Esophagus (tissue), 2 donors: ENCODE measurements at regions not wholly inside any gene's neighbourhood (a gene's known extent, or its start where the extent isn't known, plus 50 kb on each side); places are given as distances from the start of the nearest gene placed in this dataset.

Experiments used
- H3K27ac ChIP-seq, 2 donors: one replicate each; pipeline ENCODE4 v1.5.1; 2013; ENCODE audit warnings: low read depth in 2 of 2, mild to moderate bottlenecking in 2 of 2, inconsistent platforms in 1 of 2, low read length in 1 of 2, moderate library complexity in 1 of 2
- H3K27me3 ChIP-seq, 2 donors: one replicate each; pipeline ENCODE4 v1.6.1; 2013; ENCODE audit warnings: low read length in 2 of 2, control low read depth in 1 of 2, mild to moderate bottlenecking in 1 of 2; ENCODE audit not compliant: insufficient read depth in 2 of 2, control insufficient read depth in 1 of 2
- H3K36me3 ChIP-seq, 2 donors: one replicate each; pipeline ENCODE4 v1.6.1; 2013; ENCODE audit warnings: low read length in 1 of 2; ENCODE audit not compliant: control insufficient read depth in 2 of 2, insufficient read depth in 2 of 2
- H3K4me1 ChIP-seq, 2 donors: one replicate each; pipeline ENCODE4 v1.6.1; 2013; ENCODE audit warnings: low read length in 1 of 2; ENCODE audit not compliant: control insufficient read depth in 2 of 2, insufficient read depth in 2 of 2
- H3K4me3 ChIP-seq, 2 donors: one replicate each; pipeline ENCODE4 v1.5.1; 2013; ENCODE audit warnings: low read length in 2 of 2, mild to moderate bottlenecking in 2 of 2, low read depth in 1 of 2, moderate library complexity in 1 of 2
- H3K9me3 ChIP-seq, 2 donors: one replicate each; pipeline ENCODE4 v1.6.1; 2013; ENCODE audit warnings: mild to moderate bottlenecking in 2 of 2, low read depth in 1 of 2, low read length in 1 of 2, moderate library complexity in 1 of 2; ENCODE audit not compliant: control insufficient read depth in 2 of 2, insufficient read depth in 1 of 2
- WGBS, 2 donors: extraction: QIAGEN DNeasy Blood & Tissue Kit; methylation state at CpG; one replicate each; pipeline ENCODE4 v1.1.7; 2013; 5-methylcytosine and 5-hydroxymethylcytosine counted together
- donor health status: healthy with polysubstance abuse.
- donor health status: Bipolar disorder and iron deficiency.

DNA sequence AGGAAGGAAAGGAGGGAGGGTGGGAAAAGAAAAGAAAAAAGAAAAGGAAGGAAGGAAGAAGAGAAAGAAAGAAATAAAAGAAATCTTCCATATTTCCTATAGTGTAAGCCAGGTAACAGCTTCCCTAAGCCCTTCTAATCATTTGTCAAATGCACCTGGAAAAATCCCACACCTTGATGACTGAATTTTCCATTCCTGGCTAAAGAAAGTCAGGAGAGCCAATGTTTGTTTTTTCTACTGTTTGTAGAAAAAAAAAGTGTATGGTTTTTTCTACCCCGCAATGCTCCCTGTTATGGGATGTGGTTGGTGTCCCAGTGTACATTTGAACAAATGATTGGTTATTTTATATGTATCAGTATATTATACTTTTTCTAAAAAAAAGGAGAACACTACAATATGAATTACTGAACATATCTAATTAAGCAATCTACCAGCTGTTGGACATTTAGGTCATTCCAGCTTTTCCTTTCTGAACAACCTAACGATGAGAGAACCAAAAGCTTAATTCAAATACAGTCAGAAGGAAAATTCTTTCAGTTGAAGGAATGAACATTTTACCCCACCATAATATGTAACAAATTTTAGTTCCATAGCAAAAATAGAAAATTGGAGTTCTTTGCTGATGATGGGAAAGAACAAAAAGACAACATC lies 355.0 kb downstream of the SETD4 start:
- H3K9me3 ChIP-seq, result no peaks in the 10 kb centered on the region
- H3K4me1 ChIP-seq, result no peaks in the 10 kb centered on the region
- no peak overlapping the region for H3K27ac ChIP-seq
- H3K27me3 ChIP-seq, result no peaks in the 10 kb centered on the region
- WGBS, 2 donors, result 87 to 92% methylated on average over 2 of the region's 2 CpGs
- H3K4me3 ChIP-seq, result no peak overlapping the region
- no peaks in the 10 kb centered on the region for H3K36me3 ChIP-seq

DNA sequence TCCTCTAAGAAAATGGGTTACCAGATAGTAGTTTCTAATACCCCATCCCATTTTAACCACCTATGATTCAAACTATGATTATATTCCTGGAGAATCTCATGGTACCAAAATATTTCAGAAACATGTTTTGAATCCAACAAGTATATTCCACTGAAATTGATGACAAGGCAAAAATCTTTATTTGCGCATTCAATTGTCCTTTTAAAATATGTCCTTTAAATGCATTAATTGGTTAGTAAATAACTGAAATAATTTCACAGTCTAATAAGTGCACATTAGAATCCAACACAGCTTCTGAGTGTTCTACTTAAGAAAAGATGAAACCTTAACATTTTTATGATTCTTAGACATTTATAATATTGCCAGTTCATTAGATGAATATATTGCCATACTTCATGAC lies 356.6 kb downstream of the SETD4 start:
- Histone ChIP-seq H3K9me3 (no peaks in the 10 kb centered on the region), H3K4me3 (no peak overlapping the region), H3K27me3 (no peaks in the 10 kb centered on the region), H3K4me1 (no peaks in the 10 kb centered on the region), H3K36me3 (no peaks in the 10 kb centered on the region), H3K27ac (no peak overlapping the region)
- 96 to 98% methylated on average over 1 of the region's 1 CpG for WGBS, 2 donors

DNA sequence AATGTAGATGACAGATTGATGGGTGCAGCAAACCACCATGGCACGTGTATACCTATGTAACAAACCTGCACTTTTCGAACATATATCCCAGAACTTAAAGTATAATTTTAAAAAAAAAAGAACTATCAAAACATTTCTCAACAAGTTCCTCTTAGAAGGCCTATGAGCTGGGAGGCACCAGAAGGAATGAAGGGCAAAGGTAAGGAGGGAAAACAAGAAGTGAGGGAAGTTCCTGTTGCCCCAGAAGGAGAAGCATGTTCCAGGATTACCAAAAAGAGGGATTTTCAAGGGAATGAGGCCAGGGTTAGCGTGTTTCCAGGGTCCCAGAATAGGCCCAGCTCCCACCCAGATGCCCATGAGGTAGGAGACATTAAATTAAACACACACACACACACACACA lies 361.0 kb downstream of the SETD4 start:
- 88 to 90% methylated on average over 3 of the region's 3 CpGs for WGBS, 2 donors
- Histone ChIP-seq H3K36me3 (no peaks in the 10 kb centered on the region), H3K27ac (no peak overlapping the region), H3K4me1 (no peaks in the 10 kb centered on the region), H3K9me3 (no peaks in the 10 kb centered on the region), H3K27me3 (no peaks in the 10 kb centered on the region), H3K4me3 (no peak overlapping the region)

DNA sequence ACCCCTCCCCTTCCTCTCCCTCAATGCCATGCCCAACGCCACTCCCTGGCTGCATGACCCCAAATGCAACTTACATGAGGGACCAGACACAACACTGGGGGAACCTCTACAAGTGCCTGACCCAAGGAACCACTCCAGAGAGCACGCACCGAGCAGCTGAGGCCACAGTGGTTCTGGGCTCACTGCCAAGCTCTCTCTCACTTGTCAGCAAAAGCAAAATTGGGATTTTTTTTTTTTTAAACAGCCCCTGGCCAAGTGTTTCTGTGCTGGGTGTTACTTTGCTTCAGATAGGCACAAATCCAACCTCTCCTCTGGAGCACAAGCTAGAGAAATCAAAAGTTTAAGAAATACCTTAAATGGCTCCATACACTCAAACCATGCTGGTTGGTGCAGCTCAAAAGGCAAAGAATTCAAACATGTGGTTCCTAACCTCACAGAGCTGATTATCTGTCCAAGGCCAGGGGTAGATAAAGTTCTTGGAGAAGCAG lies 363.0 kb downstream of the SETD4 start:
- Histone ChIP-seq H3K27me3 (no peaks in the 10 kb centered on the region), H3K27ac (no peak overlapping the region), H3K36me3 (no peaks in the 10 kb centered on the region), H3K4me3 (no peak overlapping the region), H3K4me1 (no peaks in the 10 kb centered on the region), H3K9me3 (no peaks in the 10 kb centered on the region)
- 12 to 14% methylated on average over 3 of the region's 3 CpGs for WGBS, 2 donors

DNA sequence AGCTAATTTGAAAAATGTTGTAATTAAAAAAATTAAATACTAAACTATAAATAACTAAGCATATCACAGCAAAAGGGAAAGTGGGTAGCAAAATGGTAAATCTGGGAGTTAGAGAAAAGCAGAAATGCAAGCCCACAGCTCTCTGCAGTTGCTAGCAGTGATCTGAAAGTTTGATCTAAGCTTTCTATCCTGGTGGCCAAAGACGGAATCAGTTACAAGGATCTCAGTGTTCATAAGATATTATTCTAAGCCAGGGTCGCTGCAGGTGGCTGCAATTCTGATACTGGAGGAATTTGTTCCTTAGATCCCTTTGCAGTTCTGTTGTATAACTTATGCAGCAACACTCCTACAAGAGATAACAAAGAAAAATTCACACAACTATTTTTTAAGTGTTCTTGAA lies 363.7 kb downstream of the SETD4 start:
- Histone ChIP-seq H3K9me3 (no peaks in the 10 kb centered on the region), H3K27me3 (no peaks in the 10 kb centered on the region), H3K36me3 (no peaks in the 10 kb centered on the region), H3K27ac (no peak overlapping the region), H3K4me3 (no peak overlapping the region), H3K4me1 (no peaks in the 10 kb centered on the region)
- 61 to 69% methylated on average over 2 of the region's 2 CpGs for WGBS, 2 donors

DNA sequence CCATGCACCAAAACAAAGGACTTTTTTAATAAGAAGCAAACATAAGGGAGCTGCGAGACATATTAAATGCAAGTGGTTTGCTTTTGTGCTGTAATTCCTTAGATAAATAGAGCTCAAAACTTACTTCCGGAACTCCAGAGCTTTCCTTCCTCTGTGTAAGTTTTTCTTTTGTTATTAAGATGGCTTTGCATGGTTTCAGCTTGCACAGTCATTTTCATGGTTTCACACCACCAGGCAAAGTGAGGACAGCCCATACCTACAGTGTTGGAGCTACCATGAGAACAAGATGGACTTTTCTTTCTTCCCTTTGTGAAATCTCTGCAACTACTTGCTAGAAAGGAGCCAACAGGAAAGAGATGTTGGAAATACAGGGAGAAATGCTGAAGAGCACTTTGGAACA lies 368.0 kb downstream of the SETD4 start:
- no peaks in the 10 kb centered on the region for H3K4me1 ChIP-seq
- WGBS, 2 donors, result 74 to 79% methylated on average over 2 of the region's 2 CpGs
- no peak overlapping the region for H3K4me3 ChIP-seq
- H3K36me3 ChIP-seq, result no peaks in the 10 kb centered on the region
- H3K27me3 ChIP-seq, result no peaks in the 10 kb centered on the region
- H3K27ac ChIP-seq, result no peak overlapping the region
- H3K9me3 ChIP-seq, result no peaks in the 10 kb centered on the region

DNA sequence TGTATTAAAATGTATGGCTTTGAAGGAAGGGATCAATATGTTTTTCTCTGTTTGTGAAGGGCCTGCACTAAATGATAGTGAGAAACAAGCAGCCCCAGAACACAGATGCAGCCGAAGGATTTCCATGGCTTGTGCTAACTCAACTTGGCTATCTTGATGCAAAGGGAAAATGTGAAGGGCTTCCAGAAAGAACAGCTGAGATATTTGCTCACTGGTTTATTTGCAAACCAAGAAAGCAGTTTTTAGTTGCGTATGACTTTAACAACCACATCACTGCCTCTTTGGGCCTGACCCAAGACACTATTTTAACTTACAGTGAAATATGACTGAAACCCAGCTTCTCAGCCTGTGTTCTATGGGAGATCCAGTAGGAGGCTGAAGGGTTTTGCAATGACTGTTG lies 369.9 kb downstream of the SETD4 start:
- Histone ChIP-seq H3K4me3 (no peak overlapping the region), H3K36me3 (no peaks in the 10 kb centered on the region), H3K27me3 (no peaks in the 10 kb centered on the region), H3K27ac (no peak overlapping the region), H3K9me3 (no peaks in the 10 kb centered on the region), H3K4me1 (no peaks in the 10 kb centered on the region)
- 80 to 82% methylated on average over 2 of the region's 2 CpGs for WGBS, 2 donors

DNA sequence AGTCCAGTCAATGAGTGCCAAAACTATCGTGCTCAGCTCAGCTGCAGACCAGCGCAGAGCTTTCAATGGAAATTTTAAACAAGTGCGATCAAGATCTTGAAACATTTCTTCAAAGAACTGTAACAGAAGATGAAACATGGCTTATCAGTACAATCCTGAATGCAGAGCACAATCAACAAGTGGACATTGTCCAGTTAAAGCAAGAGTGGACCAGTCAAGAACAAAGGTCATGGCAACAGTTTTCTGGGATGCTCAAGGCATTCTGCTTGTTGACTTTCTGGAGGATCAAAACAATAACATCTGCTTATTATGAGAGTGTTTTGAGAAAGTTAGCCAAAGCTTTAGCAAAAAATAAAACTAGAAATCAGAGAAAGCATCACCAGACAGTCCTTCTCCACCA lies 374.2 kb downstream of the SETD4 start:
- WGBS, 2 donors, result 75 to 89% methylated on average over 3 of the region's 3 CpGs
- H3K9me3 ChIP-seq, result no peaks in the 10 kb centered on the region
- H3K4me1 ChIP-seq, result no peaks in the 10 kb centered on the region
- no peak overlapping the region for H3K4me3 ChIP-seq
- no peaks in the 10 kb centered on the region for H3K36me3 ChIP-seq
- no peak overlapping the region for H3K27ac ChIP-seq
- H3K27me3 ChIP-seq, result no peaks in the 10 kb centered on the region

DNA sequence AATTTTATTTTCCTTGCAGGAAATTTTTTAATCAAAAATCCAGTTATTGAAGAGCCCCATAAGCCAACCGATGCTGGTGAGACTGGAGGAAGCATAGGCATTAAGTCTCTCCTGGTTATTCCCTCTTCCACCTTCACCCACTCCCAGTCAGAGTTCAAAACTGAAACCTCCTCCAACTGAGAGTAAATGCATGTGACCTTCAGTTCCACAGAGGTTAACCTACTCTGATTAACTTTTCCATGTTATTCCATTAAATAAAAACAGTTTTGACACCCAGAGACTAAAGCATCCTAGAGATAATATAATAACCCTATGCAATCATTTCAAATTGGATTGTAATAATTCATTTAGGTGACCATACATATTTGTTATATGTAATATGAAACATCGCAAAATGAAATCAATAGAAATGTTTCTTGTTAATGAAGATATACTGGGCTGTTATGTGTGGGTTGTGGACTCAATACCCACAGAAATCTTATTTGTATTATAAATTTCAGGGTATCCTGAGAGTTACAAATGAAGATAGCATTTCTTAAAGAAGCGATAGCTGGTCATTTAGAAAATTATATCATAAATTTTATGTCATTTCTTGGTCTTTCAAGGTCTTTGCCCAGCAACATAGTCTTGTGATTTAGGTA lies 376.5 kb downstream of the SETD4 start:
- Histone ChIP-seq H3K36me3 (no peaks in the 10 kb centered on the region), H3K27me3 (no peaks in the 10 kb centered on the region), H3K4me1 (no peaks in the 10 kb centered on the region), H3K27ac (no peak overlapping the region), H3K4me3 (no peak overlapping the region), H3K9me3 (no peaks in the 10 kb centered on the region)
- WGBS, 2 donors, result 93 to 95% methylated on average over 3 of the region's 3 CpGs
